HAP-1 (cell line): ENCODE measurements at regions not wholly inside any gene's neighbourhood (a gene's known extent, or its start where the extent isn't known, plus 50 kb on each side); places are given as distances from the start of the nearest gene placed in this dataset.

Experiments used
- DNase-seq, 2 experiments: peaks; one replicate each; pipeline ENCODE4 v3.0.0-alpha.2; 2016 to 2020; ENCODE audit warnings: low spot score in 2 of 2
- H3K27me3 ChIP-seq: fragments of 250-450 bp; sonication (Bioruptor Pico); 2 replicates; pipeline ENCODE4 v1.5.1; 2020; ENCODE audit warnings: low read depth, mild to moderate bottlenecking, moderate library complexity
- H3K36me3 ChIP-seq: fragments of 250-450 bp; sonication (Bioruptor Pico); replicated peaks from 2 replicates; pipeline ENCODE4 v1.5.1; 2020; ENCODE audit warnings: mild to moderate bottlenecking
- H3K4me1 ChIP-seq: fragments of 250-450 bp; sonication (Bioruptor Pico); 2 replicates; pipeline ENCODE4 v1.5.1; 2020; ENCODE audit warnings: mild to moderate bottlenecking
- H3K4me3 ChIP-seq: fragments of 250-450 bp; sonication (Bioruptor Pico); 2 replicates; pipeline ENCODE4 v1.5.1; 2020; ENCODE audit warnings: mild to moderate bottlenecking, moderate library complexity
- H3K9me3 ChIP-seq: fragments of 250-450 bp; sonication (Bioruptor Pico); 2 replicates; pipeline ENCODE4 v1.5.1; 2020; ENCODE audit warnings: mild to moderate bottlenecking, moderate library complexity
- in situ Hi-C: fragments of 300-500 bp; cut with MboI; formaldehyde crosslinking; loops from 3 replicates; pipeline ENCODE4 v1.14.3; 2020; ENCODE audit warnings: low sequenced_read_pairs, inconsistent platforms, mixed read lengths

- DNase-seq, result no peak
Observed at GRCh38 chr4:37040816-37041215, 203.7 kb upstream of the NWD2 start.

GRCh38 chr4:37043342-37043741 lies 201.2 kb upstream of the NWD2 start:
- in situ Hi-C loops, result no loop called here
- Histone ChIP-seq H3K27me3 (no peaks in the 10 kb centered on the region), H3K9me3 (no peaks in the 10 kb centered on the region), H3K4me3 (no peak overlapping the region), H3K4me1 (peaks cover 8% of the 10 kb centered on the region), H3K36me3 (no peaks in the 10 kb centered on the region)
- no peak for DNase-seq

More at GRCh38 chr4:37040816-37041215, 203.7 kb upstream of the NWD2 start:
- Histone ChIP-seq H3K9me3 (no peaks in the 10 kb centered on the region), H3K4me1 (peaks cover 1% of the 10 kb centered on the region), H3K27me3 (no peaks in the 10 kb centered on the region), H3K4me3 (no peak overlapping the region), H3K36me3 (no peaks in the 10 kb centered on the region)
- in situ Hi-C loops, result no loop called here

GRCh38 chr4:37051111-37051510 lies 193.4 kb upstream of the NWD2 start:
- H3K9me3 ChIP-seq, result no peaks in the 10 kb centered on the region
- no peak for DNase-seq
- H3K4me3 ChIP-seq, result no peak overlapping the region
- in situ Hi-C loops, result no loop called here
- H3K36me3 ChIP-seq, result no peaks in the 10 kb centered on the region
- H3K27me3 ChIP-seq, result no peaks in the 10 kb centered on the region
- H3K4me1 ChIP-seq, result peaks cover 4% of the 10 kb centered on the region; the same call in 1 of the 2 replicates

GRCh38 chr4:37051866-37052265 lies 192.7 kb upstream of the NWD2 start:
- Histone ChIP-seq H3K9me3 (no peaks in the 10 kb centered on the region), H3K27me3 (no peaks in the 10 kb centered on the region), H3K4me1 (no peaks in the 10 kb centered on the region), H3K4me3 (no peak overlapping the region), H3K36me3 (no peaks in the 10 kb centered on the region)
- DNase-seq, result no peak
- in situ Hi-C loops, result no loop called here

GRCh38 chr4:37054531-37055077 lies 189.9 kb upstream of the NWD2 start:
- DNase-seq, result no peak
- Histone ChIP-seq H3K4me3 (no peak overlapping the region), H3K4me1 (no peaks in the 10 kb centered on the region), H3K9me3 (no peaks in the 10 kb centered on the region), H3K36me3 (no peaks in the 10 kb centered on the region), H3K27me3 (no peaks in the 10 kb centered on the region)
- in situ Hi-C loops, result no loop called here

GRCh38 chr4:37058826-37059225 lies 185.7 kb upstream of the NWD2 start:
- H3K9me3 ChIP-seq, result no peaks in the 10 kb centered on the region
- H3K4me1 ChIP-seq, result no peaks in the 10 kb centered on the region
- no peak for DNase-seq
- no peaks in the 10 kb centered on the region for H3K36me3 ChIP-seq
- in situ Hi-C loops, result no loop called here
- no peaks in the 10 kb centered on the region for H3K27me3 ChIP-seq
- H3K4me3 ChIP-seq, result no peak overlapping the region

GRCh38 chr4:37066159-37066558 lies 178.4 kb upstream of the NWD2 start:
- Histone ChIP-seq H3K36me3 (no peaks in the 10 kb centered on the region), H3K4me3 (no peak overlapping the region), H3K4me1 (no peaks in the 10 kb centered on the region), H3K9me3 (no peaks in the 10 kb centered on the region), H3K27me3 (no peaks in the 10 kb centered on the region)
- no peak for DNase-seq
- in situ Hi-C loops, result no loop called here

GRCh38 chr4:37068580-37068979 lies 176.0 kb upstream of the NWD2 start:
- H3K9me3 ChIP-seq, result no peaks in the 10 kb centered on the region
- peak in 1 of 2 experiments; percentile 12 for DNase-seq
- in situ Hi-C loops, result no loop called here
- H3K4me1 ChIP-seq, result no peaks in the 10 kb centered on the region
- no peak overlapping the region for H3K4me3 ChIP-seq
- H3K36me3 ChIP-seq, result no peaks in the 10 kb centered on the region
- H3K27me3 ChIP-seq, result no peaks in the 10 kb centered on the region

GRCh38 chr4:37070041-37070440 lies 174.5 kb upstream of the NWD2 start:
- no peaks in the 10 kb centered on the region for H3K4me1 ChIP-seq
- DNase-seq, result no peak
- H3K9me3 ChIP-seq, result no peaks in the 10 kb centered on the region
- H3K27me3 ChIP-seq, result no peaks in the 10 kb centered on the region
- in situ Hi-C loops, result no loop called here
- no peaks in the 10 kb centered on the region for H3K36me3 ChIP-seq
- no peak overlapping the region for H3K4me3 ChIP-seq

GRCh38 chr4:37071576-37071975 lies 173.0 kb upstream of the NWD2 start:
- no peaks in the 10 kb centered on the region for H3K9me3 ChIP-seq
- in situ Hi-C loops, result no loop called here
- H3K36me3 ChIP-seq, result no peaks in the 10 kb centered on the region
- DNase-seq, result no peak
- no peaks in the 10 kb centered on the region for H3K4me1 ChIP-seq
- no peaks in the 10 kb centered on the region for H3K27me3 ChIP-seq
- no peak overlapping the region for H3K4me3 ChIP-seq

GRCh38 chr4:37073226-37073840 lies 171.2 kb upstream of the NWD2 start:
- no peaks in the 10 kb centered on the region for H3K4me1 ChIP-seq
- no peak overlapping the region for H3K4me3 ChIP-seq
- in situ Hi-C loops, result no loop called here
- H3K36me3 ChIP-seq, result no peaks in the 10 kb centered on the region
- DNase-seq, result no peak
- no peaks in the 10 kb centered on the region for H3K9me3 ChIP-seq
- no peaks in the 10 kb centered on the region for H3K27me3 ChIP-seq

GRCh38 chr4:37082912-37083311 lies 161.6 kb upstream of the NWD2 start:
- Histone ChIP-seq H3K9me3 (no peaks in the 10 kb centered on the region), H3K4me3 (no peak overlapping the region), H3K36me3 (no peaks in the 10 kb centered on the region), H3K4me1 (no peaks in the 10 kb centered on the region), H3K27me3 (no peaks in the 10 kb centered on the region)
- no peak for DNase-seq
- in situ Hi-C loops, result no loop called here

GRCh38 chr4:37095925-37096324 lies 148.6 kb upstream of the NWD2 start:
- Histone ChIP-seq H3K27me3 (no peaks in the 10 kb centered on the region), H3K9me3 (no peaks in the 10 kb centered on the region), H3K4me1 (no peaks in the 10 kb centered on the region), H3K4me3 (no peak overlapping the region), H3K36me3 (no peaks in the 10 kb centered on the region)
- DNase-seq, result no peak
- in situ Hi-C loops, result no loop called here

GRCh38 chr4:37101182-37101581 lies 143.4 kb upstream of the NWD2 start:
- no peak overlapping the region for H3K4me3 ChIP-seq
- in situ Hi-C loops, result no loop called here
- DNase-seq, result no peak
- no peaks in the 10 kb centered on the region for H3K4me1 ChIP-seq
- H3K27me3 ChIP-seq, result no peaks in the 10 kb centered on the region
- H3K36me3 ChIP-seq, result no peaks in the 10 kb centered on the region
- H3K9me3 ChIP-seq, result no peaks in the 10 kb centered on the region

- Histone ChIP-seq H3K4me3 (no peak overlapping the region), H3K4me1 (no peaks in the 10 kb centered on the region), H3K36me3 (no peaks in the 10 kb centered on the region), H3K27me3 (no peaks in the 10 kb centered on the region), H3K9me3 (no peaks in the 10 kb centered on the region)
- in situ Hi-C loops, result no loop called here
- DNase-seq, result no peak
Observed at GRCh38 chr4:37101686-37102085, 142.9 kb upstream of the NWD2 start.
